Keratinocyte (primary cell): ENCODE measurements at regions not wholly inside any gene's neighbourhood (a gene's known extent, or its start where the extent isn't known, plus 50 kb on each side); places are given as distances from the start of the nearest gene placed in this dataset.

Experiments
- DNase-seq: peaks from one replicate; pipeline ENCODE4 v3.0.0-alpha.2; 2011; ENCODE audit warnings: low read depth, missing footprints, low spot score
- FAIRE-seq: peaks from 2 replicates; lab custom pipeline; 2011; peaks lifted over from hg19 to GRCh38; lab: Jason Lieb, UNC
- H2AFZ ChIP-seq: 2 replicates; pipeline ENCODE4 v1.6.0; 2012; ENCODE audit warnings: low read length, control low read depth, inconsistent platforms; ENCODE audit not compliant: control insufficient read depth
- H3K27ac ChIP-seq: 2 replicates; pipeline ENCODE4 v1.5.1; 2011; ENCODE audit warnings: low read length; ENCODE audit not compliant: control insufficient read depth, insufficient read depth
- H3K27me3 ChIP-seq: 3 replicates; pipeline ENCODE4 v1.6.0; 2011; ENCODE audit warnings: low read length; ENCODE audit not compliant: control insufficient read depth, insufficient read depth; ENCODE audit errors: extremely low read depth
- H3K36me3 ChIP-seq, 2 experiments: 2 replicates in 1 of 2; 3 replicates in 1 of 2; pipeline ENCODE4 v1.5.1; 2011; ENCODE audit warnings: low read length in 2 of 2, mild to moderate bottlenecking in 1 of 2; ENCODE audit not compliant: control insufficient read depth in 2 of 2, insufficient read depth in 2 of 2; ENCODE audit errors: extremely low read depth in 1 of 2
- H3K4me1 ChIP-seq: 3 replicates; pipeline ENCODE4 v1.5.1; 2011; ENCODE audit warnings: low read length; ENCODE audit not compliant: control insufficient read depth, insufficient read depth; ENCODE audit errors: extremely low read depth
- H3K4me2 ChIP-seq: 3 replicates; pipeline ENCODE4 v1.6.0; 2011; ENCODE audit warnings: low read depth, low read length; ENCODE audit not compliant: control insufficient read depth, insufficient read depth; ENCODE audit errors: extremely low read depth
- H3K4me3 ChIP-seq, 3 experiments: fragments of 200-600 bp in 1 of 3; sonication (generic) in 1 of 3; 2 replicates in 2 of 3; 3 replicates in 1 of 3; pipeline ENCODE4 v1.5.1; 2011 to 2016; ENCODE audit warnings: low read length in 3 of 3, mild to moderate bottlenecking in 3 of 3, control low read depth in 2 of 3, inconsistent platforms in 1 of 3, low read depth in 1 of 3, mixed read lengths in 1 of 3, mixed run types in 1 of 3, moderate library complexity in 1 of 3; ENCODE audit not compliant: control insufficient read depth in 2 of 3, insufficient read depth in 2 of 3; ENCODE audit errors: extremely low read depth in 1 of 3
- H3K79me2 ChIP-seq: 2 replicates; pipeline ENCODE4 v1.6.0; 2012; ENCODE audit warnings: low read length; ENCODE audit not compliant: control insufficient read depth, insufficient read depth
- H3K9ac ChIP-seq: 3 replicates; pipeline ENCODE4 v1.6.0; 2011; ENCODE audit warnings: low read length; ENCODE audit not compliant: control insufficient read depth, insufficient read depth; ENCODE audit errors: extremely low read depth
- H3K9me1 ChIP-seq: 3 replicates; pipeline ENCODE4 v1.6.0; 2011; ENCODE audit warnings: low read length; ENCODE audit not compliant: control insufficient read depth, insufficient read depth; ENCODE audit errors: extremely low read depth
- H3K9me3 ChIP-seq: 2 replicates; pipeline ENCODE4 v1.5.1; 2012; ENCODE audit warnings: low read depth, low read length; ENCODE audit not compliant: control insufficient read depth
- H4K20me1 ChIP-seq: 3 replicates; pipeline ENCODE4 v1.6.0; 2011; ENCODE audit warnings: low read length; ENCODE audit not compliant: control insufficient read depth, insufficient read depth; ENCODE audit errors: extremely low read depth
- EZH2 ChIP-seq: IDR thresholded peaks from one replicate; pipeline ENCODE4 v1.6.1; 2012; ENCODE audit warnings: inconsistent platforms, mild to moderate bottlenecking, low read length, moderate library complexity
- dilution Hi-C: fragments of 300-500 bp; cut with MboI; formaldehyde crosslinking; loops from one replicate; pipeline ENCODE4 v1.7.0; 2020; ENCODE audit warnings: low sequenced_read_pairs; ENCODE audit not compliant: extremely low pct_ligation_motif_present
- TF ChIP-seq, protein P1 (sequence below), 3 experiments: IDR thresholded peaks in 1 of 3; conservative IDR thresholded peaks in 1 of 3; optimal IDR thresholded peaks in 1 of 3; 2 replicates in 2 of 3; 3 replicates in 1 of 3; pipeline versions ENCODE3 to v1.5.1; 2011; ENCODE audit warnings: low read length in 3 of 3, mild to moderate bottlenecking in 3 of 3, moderate library complexity in 2 of 3, control low read depth in 1 of 3, inconsistent platforms in 1 of 3; ENCODE audit not compliant: insufficient read depth in 2 of 3; ENCODE audit errors: extremely low read depth in 1 of 3

DNA sequence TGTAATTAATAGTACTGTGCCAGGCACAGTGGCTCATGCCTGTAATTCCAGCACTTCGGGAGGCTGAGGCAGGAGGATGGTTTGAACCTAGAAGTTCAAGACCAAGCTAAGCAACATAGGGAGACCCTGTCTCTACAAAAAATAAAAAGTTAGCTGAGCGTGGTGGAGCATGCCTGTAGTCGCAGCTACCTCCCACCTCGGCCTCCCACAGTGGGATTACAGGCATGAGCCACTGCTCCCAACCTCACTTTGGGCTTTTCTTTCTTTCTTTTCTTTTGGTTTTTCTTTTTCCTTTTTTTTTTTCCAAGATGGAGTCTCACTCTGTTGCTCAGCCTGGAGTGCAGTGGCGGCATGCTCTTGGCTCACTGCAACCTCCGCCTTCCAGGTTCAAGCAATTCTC, 137.8 kb downstream of the MRM1 start:
- FAIRE-seq (no peak), DNase-seq (no peak)
- no peak overlapping the region for H3K9ac ChIP-seq
- no peaks in the 10 kb centered on the region for H3K4me1 ChIP-seq
- TF ChIP-seq, protein P1, sequence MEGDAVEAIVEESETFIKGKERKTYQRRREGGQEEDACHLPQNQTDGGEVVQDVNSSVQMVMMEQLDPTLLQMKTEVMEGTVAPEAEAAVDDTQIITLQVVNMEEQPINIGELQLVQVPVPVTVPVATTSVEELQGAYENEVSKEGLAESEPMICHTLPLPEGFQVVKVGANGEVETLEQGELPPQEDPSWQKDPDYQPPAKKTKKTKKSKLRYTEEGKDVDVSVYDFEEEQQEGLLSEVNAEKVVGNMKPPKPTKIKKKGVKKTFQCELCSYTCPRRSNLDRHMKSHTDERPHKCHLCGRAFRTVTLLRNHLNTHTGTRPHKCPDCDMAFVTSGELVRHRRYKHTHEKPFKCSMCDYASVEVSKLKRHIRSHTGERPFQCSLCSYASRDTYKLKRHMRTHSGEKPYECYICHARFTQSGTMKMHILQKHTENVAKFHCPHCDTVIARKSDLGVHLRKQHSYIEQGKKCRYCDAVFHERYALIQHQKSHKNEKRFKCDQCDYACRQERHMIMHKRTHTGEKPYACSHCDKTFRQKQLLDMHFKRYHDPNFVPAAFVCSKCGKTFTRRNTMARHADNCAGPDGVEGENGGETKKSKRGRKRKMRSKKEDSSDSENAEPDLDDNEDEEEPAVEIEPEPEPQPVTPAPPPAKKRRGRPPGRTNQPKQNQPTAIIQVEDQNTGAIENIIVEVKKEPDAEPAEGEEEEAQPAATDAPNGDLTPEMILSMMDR (optimal IDR thresholded peaks at IDR 0.05 in 1 of 3, IDR thresholded peaks at IDR 0.05 in 1 of 3, conservative IDR thresholded peaks at IDR 0.05 in 1 of 3; ENCODE audit: extremely low read depth in 1 of 3, insufficient read depth in 2 of 3, low read length in 3 of 3), result no peak
- no peak for TF ChIP-seq EZH2
- no peaks in the 10 kb centered on the region for H3K9me3 ChIP-seq
- dilution Hi-C loops, result no loop called here
- no peaks in the 10 kb centered on the region for H3K36me3 ChIP-seq
- H3K27me3 ChIP-seq, result peaks cover 37% of the 10 kb centered on the region
- H4K20me1 ChIP-seq, result no peaks in the 10 kb centered on the region
- H3K9me1 ChIP-seq, result no peaks in the 10 kb centered on the region
- no peak overlapping the region for H2AFZ ChIP-seq
- no peak overlapping the region for H3K4me2 ChIP-seq
- H3K4me3 ChIP-seq, result no peak overlapping the region
- no peaks in the 10 kb centered on the region for H3K79me2 ChIP-seq
- H3K27ac ChIP-seq, result no peak overlapping the region

DNA sequence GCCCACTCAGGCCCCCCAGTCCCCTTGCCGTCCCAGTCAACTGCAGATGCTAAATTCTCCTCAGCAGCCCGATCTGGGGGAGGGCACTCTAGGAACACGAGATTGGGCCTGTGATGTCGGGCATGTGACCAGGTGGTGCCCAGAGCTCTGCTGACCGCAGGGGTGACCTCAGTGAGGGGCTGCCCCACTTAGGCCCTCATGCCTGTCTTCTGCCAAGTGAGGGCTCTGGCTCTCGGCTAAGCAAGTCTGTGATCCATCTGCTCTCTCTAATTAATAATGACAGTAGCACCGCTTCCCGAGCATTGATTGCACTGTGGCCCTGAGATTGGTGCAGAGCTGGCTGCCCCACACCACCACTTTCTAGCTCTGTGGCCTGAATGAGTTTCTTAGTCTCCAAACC, 138.8 kb downstream of the MRM1 start:
- H4K20me1 ChIP-seq, result no peaks in the 10 kb centered on the region
- no peaks in the 10 kb centered on the region for H3K9me1 ChIP-seq
- no peaks in the 10 kb centered on the region for H3K36me3 ChIP-seq
- H3K79me2 ChIP-seq, result no peaks in the 10 kb centered on the region
- no peak overlapping the region for H3K27ac ChIP-seq
- no peaks in the 10 kb centered on the region for H3K9me3 ChIP-seq
- H3K4me3 ChIP-seq, result no peak overlapping the region
- no peak overlapping the region for H2AFZ ChIP-seq
- FAIRE-seq (no peak), DNase-seq (no peak)
- H3K27me3 ChIP-seq, result peaks cover 37% of the 10 kb centered on the region
- no peak overlapping the region for H3K9ac ChIP-seq
- no peak overlapping the region for H3K4me2 ChIP-seq
- TF ChIP-seq, protein P1 (optimal IDR thresholded peaks at IDR 0.05 in 1 of 3, IDR thresholded peaks at IDR 0.05 in 1 of 3, conservative IDR thresholded peaks at IDR 0.05 in 1 of 3; ENCODE audit: extremely low read depth in 1 of 3, insufficient read depth in 2 of 3, low read length in 3 of 3), result no peak
- TF ChIP-seq EZH2, result no peak
- no peaks in the 10 kb centered on the region for H3K4me1 ChIP-seq
- dilution Hi-C loops, result no loop called here
